NOMO-1 treated with dmso at 0.1 percent for 144 hours (cell line): ENCODE measurements at regions not wholly inside any gene's neighbourhood (a gene's known extent, or its start where the extent isn't known, plus 50 kb on each side); places are given as distances from the start of the nearest gene placed in this dataset.

Experiments
- DNase-seq: peaks from one replicate; lab custom pipeline; 2025; ENCODE audit not compliant: unreplicated experiment; lab: John Stamatoyannopoulos, UW

DNA sequence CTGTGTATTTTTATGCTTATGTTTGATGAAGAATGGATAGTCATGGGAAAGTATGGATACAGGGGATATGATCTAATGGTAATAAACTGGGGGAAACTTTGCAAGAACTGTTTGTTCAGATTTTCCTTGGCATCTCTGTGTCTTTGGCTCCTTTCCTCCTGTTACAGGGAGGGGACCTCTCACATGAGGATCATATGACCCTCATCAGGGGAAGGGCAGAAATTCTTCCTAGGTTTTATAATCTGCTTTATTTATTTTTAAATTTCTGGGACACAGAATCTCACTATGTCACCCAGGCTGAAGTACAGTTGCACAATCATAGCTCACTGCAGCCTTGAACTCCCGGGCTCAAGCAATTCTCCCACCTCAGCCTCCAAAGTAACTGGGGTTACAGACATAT is 526.5 kb downstream of the CCER1 start:
- DNase-seq = no peak

DNA sequence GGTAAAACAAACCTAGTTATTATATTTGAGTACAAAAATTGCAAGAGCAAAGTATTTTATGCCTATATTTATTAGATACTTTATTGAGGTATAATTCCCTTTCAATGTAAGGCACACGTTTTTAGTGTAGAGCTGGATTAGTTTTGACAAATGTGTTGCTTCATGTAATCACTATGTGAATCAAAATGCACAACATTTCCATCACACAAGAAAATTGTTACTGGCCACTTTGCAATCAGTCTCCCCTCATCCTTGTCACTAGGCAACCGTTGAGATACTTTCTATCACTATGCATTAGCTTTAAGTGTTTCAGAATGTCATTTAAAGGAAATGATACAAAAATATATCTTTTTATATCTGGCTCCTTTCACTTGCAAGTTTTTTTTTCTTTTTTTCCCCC is 531.0 kb downstream of the CCER1 start:
- no peak for DNase-seq

DNA sequence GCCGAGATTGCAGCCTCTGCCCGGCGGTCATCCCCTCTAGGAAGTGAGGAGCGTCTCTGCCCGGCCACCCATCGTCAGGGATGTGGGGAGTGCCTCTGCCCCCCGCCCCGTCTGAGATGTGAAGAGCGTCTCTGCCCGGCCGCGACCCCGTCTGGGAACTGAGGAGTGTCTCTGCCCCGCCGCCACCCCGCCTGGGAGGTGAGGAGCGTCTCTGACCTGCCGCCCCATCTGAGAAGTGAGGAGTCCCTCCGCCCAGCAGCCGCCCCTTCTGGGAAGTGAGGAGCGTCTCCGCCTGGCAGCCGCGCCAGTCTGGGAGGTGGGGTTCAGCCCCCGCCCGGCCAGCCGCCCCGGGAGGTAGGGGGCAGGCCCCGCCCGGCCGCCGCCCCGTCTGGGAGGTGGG is 544.0 kb downstream of the CCER1 start:
- DNase-seq = no peak

DNA sequence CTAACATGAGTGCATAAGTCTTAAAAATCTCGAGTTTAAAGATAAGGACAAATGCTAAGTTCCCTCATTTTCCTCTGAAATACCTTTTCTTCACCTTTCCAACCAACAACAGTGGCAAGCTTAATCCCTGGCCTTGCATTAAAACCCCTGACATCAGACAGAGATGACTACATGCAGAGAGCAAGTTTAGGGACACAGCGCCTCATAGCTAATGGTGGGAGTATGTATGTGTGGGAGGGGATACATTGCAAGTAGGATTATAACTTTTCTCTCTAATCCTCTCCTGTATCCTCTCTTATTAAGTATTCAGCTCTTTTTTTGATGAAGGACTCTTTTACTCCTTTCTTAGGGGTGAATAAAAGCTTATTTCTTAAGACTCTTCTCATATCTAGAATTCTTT is 547.1 kb downstream of the CCER1 start:
- DNase-seq = no peak

DNA sequence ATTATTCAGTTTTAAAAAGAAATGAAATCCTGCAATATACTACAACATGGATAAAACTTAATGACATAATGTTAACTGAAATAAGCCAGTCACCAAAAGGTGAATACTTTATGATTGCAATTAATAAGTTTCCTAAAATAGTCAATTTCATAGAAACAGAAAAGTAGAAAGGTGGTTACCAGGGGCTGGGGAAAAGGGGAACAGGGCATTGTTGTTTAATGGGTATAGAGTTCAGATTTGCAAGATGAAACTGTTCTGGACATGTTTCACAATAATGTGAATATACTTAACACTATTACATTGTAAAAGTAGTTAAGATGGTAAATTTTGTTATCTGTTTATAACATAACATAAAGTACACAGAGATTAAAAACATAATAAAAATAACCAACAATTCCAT is 550.9 kb downstream of the CCER1 start:
- DNase-seq = peak; percentile 20

DNA sequence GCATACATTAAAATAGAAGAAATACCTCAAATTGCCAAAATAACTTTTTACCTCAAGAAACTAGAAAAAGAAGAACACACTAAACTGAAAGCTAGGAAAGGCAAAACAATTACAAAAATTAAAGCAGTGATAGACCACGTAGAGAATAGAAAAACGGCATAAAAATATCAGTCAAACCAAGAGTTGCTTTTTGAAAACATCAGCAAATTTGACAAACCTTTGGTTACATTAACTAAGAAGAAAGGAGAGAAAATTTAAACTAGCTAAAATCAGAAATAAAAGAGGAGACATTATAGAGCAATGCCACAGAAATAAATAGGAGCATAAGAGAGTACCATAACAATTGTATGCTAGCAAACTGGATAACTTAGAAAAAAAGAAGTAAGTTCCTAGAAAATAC is 553.8 kb downstream of the CCER1 start:
- DNase-seq = no peak

DNA sequence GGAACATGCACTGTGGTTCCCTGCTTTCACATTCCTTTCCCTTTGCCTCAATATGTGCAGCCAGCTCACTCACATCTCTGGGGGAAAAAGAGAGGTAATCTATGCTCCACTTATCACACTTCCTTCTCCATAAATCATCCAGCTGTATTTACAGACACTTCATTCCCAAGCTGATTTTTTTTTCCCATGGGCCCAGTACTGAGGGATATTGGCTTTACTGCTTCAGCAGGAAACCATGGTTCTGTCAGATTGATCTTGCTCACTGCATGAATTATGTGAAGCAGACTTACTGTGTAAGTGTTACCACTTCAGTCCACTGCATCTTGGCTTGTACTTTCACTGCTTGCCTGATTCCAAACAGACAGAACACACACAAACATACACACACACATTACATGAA is 555.6 kb downstream of the CCER1 start:
- DNase-seq = no peak

DNA sequence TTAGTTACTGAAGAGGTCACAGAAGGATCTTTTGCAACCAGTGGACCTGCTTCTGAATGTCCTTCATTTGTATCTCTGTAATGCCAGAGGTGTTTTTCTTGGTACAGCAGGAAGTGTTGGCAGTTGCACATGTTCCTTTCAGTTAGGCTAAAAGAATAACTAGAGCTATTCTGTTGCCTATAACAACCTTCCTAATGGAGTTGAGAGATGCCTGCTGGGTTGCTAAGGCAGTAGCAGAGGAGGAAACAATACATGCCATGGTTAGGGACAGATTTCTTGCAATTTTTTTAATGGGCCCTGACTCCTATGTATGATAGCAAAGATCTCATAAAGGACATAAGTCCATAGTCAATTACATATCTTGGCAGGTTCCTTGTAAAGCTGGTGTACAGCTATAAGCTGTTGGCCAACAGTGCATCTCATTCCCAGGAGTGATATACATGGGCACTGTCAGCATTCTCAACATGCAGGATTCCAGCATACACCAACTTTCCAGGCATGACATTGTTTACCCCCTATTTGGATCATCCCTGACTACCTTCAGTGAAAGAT is 556.6 kb downstream of the CCER1 start:
- no peak for DNase-seq

DNA sequence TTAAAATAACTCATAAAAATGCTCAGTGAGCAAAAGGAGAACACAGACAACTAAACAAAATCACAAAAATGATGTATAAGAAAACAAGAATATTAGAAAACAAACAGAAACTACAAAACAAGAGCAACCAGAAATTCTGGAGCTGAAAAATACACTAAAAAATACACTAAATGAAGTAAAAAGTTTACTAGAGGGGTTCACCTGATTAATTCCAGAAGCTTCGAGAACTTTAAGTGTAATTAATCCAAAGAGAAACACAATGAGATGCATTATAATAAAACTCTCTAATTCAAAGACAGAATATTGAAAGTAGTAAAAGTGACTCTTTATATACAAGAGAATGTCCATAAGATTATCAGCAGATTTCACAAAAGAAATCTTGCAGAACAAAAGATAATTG is 558.4 kb downstream of the CCER1 start:
- no peak for DNase-seq

DNA sequence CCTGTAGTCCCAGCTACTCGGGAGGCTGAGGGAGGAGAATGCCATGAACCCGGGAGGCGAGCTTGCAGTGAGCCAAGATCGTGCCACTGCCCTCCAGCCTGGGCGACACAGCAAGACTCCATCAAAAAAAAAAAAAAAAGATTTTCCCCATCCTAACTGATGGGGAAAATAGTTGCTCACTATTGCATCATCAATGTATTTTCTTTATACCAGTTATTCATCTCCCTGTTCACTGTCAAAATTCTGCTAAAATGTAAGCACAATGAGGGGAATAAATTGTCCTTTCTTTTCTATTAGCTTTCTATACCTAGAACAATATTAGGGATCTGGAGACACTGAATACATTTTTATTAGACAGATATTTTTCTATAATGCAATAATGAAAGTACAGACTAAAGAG is 561.3 kb downstream of the CCER1 start:
- no peak for DNase-seq

DNA sequence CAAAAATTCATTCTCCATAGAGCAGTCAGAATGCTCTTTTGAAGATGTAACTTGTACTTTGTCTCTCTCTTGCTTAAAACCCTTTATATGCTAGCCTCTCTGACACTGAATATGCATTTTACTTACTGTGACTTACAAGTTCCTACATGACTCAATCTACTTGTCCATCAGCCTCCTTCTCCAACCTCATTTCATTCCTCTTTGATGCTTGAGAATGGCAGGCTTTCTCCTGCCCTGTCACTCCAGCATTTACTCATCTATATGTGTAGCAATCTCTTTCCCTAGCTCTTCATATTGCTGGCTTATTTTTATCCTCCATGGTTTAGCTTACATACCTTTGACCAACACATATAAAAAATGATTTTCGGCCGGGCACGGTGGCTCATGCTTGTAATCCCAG is 561.9 kb downstream of the CCER1 start:
- DNase-seq = no peak

DNA sequence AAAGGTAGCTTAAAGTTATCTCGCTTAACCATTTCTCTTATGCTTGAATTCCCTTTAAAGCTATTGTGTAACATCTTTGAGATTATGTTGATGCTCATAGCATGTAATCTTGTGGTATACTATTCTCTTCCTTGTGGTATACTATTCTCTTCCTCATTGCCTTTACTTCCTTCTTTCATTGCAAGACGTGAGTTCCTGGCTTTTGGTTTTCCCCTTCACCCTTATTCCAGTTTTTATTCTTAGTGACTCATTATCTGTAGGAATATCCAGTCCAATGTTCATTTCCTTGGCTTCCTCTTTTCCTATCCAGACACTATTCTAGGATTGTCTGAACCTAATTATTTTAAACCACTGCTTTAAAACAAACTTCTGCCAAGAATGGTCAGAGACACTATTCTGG is 564.0 kb downstream of the CCER1 start:
- DNase-seq = peak; percentile 48

DNA sequence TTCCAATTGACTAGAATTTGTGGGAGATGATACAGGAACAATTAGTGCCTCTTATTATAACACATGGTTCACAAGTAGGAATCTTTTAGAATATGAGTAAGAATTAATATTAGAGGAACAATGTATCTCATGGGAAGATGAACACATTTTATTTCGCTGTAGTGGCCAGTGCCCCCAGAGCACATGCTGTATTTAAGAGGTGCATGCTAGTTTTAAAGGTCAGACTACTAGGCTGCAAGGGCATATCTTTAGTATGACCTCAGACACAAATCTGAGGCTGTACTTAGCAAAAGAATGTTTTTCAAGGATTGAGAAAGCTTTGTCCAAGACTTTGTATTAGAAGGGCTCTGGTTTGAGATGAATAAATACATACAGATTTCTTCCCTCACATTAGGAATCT is 586.9 kb downstream of the CCER1 start:
- DNase-seq = no peak

DNA sequence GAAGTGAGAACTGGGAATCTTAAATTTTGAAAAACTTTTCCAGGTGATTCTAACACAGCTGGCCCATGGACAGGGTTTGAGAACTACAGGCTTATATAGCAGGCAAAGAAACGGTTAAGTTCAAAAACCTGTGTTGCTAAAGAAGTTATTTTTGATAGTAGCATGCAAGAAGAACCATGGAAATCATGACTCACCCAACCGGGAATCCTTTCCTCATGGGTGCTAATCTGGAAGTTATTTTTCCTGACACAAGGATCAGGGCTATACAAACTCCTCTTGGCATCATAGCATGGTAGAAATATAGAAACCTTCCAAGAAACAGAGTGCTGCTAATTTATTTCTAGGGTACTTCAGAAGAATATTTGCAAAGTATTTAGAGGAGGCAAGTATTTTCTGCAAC is 588.7 kb downstream of the CCER1 start:
- no peak for DNase-seq

DNA sequence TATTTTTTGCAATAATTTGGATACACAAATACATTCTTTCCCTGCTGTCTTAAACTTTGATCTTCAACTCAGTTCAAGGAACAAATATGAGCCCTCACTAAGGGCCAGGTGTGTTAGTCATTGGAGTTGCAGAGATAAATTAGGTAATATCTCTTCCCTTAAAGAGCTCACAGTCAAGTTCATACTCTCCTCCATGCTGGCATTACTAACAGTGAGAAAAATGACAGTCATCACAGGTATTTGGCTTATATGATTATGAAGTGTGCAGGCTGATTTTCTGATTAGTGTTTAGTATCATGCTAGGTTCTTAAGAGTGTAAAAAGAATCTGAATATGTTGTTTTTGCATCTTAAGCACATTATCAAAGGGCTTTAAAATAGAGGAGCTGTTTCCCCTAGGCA is 594.7 kb downstream of the CCER1 start:
- no peak for DNase-seq

DNA sequence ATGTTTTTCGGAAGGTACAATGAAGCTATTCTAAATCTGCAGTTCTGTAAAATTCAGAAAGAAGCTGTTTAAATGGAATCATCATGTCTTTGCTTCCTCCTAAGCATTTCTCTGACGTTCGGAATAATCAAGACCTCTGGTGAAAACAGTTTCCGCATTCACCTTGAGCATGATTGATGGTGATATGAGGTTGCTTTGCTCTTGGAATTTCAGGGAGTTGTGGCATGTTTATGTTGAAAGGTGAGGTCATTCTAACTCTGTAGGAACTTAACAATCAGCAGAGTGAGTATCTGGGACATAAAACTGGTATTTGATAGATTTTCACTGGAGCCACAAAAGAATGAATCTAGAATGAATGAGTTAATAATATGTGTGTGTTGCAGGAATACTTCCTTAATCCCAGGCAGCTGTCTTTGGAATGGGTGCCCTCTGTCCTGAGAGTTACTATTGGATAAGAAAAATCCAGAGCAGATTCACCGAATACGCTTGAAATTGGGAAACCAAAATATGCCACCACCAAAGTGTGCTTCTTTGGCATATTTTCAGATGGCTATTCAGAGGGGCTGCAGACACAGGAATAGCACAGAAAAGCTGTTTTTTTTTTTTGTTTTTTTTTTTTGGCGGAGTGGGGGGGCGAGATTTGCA is 599.1 kb downstream of the CCER1 start:
- no peak for DNase-seq

DNA sequence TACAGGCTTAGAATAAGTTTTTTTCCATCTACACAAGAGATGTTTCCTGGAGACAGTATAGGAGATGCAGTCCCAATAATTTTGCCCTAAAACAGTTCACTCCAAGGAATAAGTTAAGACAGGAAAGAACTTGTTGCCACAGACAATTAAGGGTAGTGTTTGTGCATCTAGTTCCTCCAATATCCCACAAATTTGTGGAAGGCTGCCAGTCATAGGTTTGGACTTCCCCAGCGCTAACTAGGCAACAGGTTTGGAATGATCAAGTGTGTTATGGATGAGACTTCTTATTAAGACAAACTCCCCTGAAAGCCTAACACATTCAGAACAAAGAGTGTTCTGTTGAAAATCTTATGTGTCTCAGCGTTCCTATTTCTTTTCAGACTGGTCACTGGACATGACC is 611.0 kb downstream of the CCER1 start:
- DNase-seq = no peak

DNA sequence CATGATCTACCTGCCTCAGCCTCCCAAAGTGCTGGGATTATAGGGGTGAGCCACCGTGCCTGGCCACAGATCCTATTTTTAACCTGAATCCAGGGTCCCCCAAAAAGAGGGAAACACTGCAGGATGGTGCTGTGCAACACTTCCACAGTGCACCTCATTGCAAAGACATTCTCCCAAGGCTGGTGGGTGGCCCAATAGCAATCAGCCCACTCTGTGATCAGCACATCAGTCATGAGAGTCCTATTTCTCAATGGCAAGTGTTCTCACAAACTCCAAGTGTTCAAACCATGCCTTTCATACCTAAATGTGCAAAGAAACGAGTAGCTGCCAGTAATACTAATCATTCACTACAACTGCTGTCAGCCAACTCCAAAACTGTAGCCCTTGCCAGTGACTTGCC is 612.9 kb downstream of the CCER1 start:
- no peak for DNase-seq

DNA sequence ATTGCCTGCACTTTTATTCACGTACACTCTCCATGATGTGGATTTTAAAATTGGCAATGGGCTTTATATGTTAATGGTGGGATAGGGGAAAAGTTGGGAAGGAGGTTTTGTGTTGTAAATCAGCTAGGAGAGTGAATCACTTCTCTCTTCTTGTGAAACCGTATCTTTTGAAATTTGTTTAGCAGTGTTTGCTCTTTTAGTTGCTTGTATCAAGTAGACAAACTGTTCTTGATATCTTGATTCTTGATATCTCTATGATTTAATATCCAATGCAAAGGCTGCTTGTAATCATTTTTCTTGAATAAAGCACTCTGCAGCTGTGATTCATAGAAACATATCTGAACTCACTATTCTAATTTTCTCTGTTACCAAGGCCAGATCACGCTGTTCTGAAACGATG is 615.1 kb downstream of the CCER1 start:
- no peak for DNase-seq

DNA sequence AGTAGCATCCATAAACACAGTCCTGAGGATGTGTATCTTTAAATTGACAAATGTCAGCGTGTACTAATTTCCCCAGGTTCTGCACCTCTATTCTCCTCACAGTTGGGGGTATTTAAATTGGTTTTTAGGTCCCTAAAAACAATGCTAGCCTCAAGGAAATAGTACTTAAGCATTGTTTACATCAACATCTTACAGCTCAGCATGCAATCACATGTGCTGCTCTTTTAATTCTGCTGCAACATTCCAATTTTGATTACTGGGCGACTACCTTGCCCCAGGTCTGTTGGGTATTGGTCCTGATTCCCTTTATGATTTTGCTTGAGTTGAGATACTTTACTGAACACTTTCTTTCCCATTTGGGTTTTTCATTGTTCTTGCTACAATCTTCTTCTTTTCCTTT is 616.6 kb downstream of the CCER1 start:
- DNase-seq = no peak

DNA sequence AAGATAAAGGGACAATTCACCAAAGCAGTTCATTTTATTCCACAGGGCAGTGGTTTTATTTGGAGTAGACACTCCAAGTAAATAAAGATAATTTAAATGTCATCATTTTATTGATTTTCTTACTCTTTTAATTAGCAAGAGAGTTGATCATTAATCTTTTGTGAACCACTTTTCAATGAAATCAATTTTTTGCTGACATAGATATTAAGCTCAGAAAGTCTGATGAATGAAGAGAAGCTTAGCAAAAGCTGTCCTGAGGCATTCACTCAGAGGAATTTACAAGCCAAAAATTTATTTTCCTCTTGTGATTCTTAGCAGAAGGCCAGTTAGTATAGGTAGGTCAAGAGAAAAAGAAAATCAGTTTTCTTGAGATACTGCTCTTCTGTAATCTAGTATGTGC is 618.0 kb downstream of the CCER1 start:
- no peak for DNase-seq

DNA sequence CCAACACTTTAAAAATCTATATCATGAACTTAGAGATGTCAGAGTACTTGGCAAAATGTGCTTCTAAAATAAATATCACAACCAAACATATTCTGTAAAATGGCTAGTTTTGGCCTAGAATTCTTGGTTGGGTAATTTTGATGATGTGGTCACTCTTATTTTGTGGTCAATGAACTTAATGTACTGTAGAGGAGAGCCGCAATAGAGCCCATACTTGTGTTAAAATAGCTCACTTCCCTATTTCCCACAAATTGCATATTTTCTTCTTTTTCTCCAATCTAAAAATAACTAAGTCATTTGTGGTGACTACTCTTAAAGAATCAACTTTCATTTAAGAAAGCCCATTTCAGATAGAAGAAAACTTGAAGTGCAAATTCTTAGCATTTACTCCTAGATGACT is 619.4 kb downstream of the CCER1 start:
- peak; percentile 78 for DNase-seq

DNA sequence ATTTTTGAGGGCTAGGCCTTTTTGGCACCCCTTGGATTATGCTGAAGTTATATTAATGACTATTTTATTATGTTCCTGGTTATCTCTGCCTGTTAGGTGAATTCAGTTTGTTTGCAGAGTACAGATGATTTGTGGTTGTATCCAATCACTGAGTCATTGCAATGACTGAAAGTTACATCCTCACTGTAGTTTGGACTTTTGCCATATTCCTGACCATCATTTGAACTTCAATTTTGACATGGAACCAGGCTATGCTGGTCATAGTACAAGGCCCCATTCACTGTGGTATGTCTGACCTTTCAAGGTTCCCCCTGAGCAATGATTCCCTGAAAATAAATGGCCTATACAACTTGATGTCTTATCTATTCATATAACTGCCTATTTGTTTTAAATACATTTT is 621.0 kb downstream of the CCER1 start:
- no peak for DNase-seq
